ENCODE measurements at regions not wholly inside any gene's neighbourhood (a gene's known extent, or its start where the extent isn't known, plus 50 kb on each side); places are given as distances from the start of the nearest gene placed in this dataset.

DNA sequence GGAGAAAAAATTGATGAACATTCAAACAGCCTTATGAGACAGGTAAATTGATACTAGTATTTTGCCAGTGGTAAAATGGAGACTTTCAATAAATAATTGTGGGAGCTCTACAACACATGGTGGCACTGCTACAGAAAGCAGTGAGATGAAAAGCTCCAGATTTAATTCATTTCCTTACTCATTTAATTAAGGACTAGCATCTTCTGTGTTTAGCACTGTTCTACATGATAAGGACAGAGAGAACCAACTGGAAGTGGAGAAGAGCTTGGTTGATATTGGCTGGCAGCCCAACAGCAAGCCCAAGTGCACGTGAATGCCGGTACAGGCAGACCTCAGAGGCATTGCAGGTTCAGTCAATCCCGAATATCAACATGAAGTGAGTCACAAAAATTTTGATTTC is 470.4 kb upstream of the MYT1L start:
- no peak for TF ChIP-seq POLR2AphosphoS5 (IDR thresholded peaks at IDR 0.05; ENCODE audit: low read depth, low read length)
- TF ChIP-seq EZH2phosphoT487 (IDR thresholded peaks at IDR 0.05; ENCODE audit: borderline replicate concordance): no peak
- no peak for TF ChIP-seq JUND (IDR thresholded peaks at IDR 0.05)
- no peak for TF ChIP-seq REST (IDR thresholded peaks at IDR 0.05; ENCODE audit: low read depth)
- no peak for TF ChIP-seq FOSL1 (IDR thresholded peaks at IDR 0.05; ENCODE audit: low read depth)
- no peak for TF ChIP-seq EGR1 (IDR thresholded peaks at IDR 0.05; ENCODE audit: low read depth)
- TF ChIP-seq, protein P1, sequence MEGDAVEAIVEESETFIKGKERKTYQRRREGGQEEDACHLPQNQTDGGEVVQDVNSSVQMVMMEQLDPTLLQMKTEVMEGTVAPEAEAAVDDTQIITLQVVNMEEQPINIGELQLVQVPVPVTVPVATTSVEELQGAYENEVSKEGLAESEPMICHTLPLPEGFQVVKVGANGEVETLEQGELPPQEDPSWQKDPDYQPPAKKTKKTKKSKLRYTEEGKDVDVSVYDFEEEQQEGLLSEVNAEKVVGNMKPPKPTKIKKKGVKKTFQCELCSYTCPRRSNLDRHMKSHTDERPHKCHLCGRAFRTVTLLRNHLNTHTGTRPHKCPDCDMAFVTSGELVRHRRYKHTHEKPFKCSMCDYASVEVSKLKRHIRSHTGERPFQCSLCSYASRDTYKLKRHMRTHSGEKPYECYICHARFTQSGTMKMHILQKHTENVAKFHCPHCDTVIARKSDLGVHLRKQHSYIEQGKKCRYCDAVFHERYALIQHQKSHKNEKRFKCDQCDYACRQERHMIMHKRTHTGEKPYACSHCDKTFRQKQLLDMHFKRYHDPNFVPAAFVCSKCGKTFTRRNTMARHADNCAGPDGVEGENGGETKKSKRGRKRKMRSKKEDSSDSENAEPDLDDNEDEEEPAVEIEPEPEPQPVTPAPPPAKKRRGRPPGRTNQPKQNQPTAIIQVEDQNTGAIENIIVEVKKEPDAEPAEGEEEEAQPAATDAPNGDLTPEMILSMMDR (IDR thresholded peaks at IDR 0.05 in 2 of 3, conservative IDR thresholded peaks at IDR 0.05 in 1 of 3; ENCODE audit: borderline replicate concordance in 1 of 3, insufficient read depth in 1 of 3, low read depth in 2 of 3, low read length in 2 of 3): no peak
- no peak for TF ChIP-seq TCF7L2 (IDR thresholded peaks at IDR 0.05; ENCODE audit: borderline replicate concordance, extremely low read depth, insufficient read depth, insufficient read length)
- TF ChIP-seq SRF (IDR thresholded peaks at IDR 0.05; ENCODE audit: low read depth): no peak
- TF ChIP-seq SP1 (IDR thresholded peaks at IDR 0.05; ENCODE audit: low read depth): no peak
- TF ChIP-seq, protein P2, sequence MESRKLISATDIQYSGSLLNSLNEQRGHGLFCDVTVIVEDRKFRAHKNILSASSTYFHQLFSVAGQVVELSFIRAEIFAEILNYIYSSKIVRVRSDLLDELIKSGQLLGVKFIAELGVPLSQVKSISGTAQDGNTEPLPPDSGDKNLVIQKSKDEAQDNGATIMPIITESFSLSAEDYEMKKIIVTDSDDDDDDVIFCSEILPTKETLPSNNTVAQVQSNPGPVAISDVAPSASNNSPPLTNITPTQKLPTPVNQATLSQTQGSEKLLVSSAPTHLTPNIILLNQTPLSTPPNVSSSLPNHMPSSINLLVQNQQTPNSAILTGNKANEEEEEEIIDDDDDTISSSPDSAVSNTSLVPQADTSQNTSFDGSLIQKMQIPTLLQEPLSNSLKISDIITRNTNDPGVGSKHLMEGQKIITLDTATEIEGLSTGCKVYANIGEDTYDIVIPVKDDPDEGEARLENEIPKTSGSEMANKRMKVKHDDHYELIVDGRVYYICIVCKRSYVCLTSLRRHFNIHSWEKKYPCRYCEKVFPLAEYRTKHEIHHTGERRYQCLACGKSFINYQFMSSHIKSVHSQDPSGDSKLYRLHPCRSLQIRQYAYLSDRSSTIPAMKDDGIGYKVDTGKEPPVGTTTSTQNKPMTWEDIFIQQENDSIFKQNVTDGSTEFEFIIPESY (IDR thresholded peaks at IDR 0.05; ENCODE audit: extremely low read depth, insufficient replicate concordance, low read length): no peak
- TF ChIP-seq EZH2 (IDR thresholded peaks at IDR 0.05): no peak
- TF ChIP-seq ZNF274 (IDR thresholded peaks at IDR 0.05; ENCODE audit: low read depth, low read length): no peak
- no peak for TF ChIP-seq ZFX (IDR thresholded peaks at IDR 0.05)
- TF ChIP-seq ELF1 (IDR thresholded peaks at IDR 0.05; ENCODE audit: borderline replicate concordance, low read depth): no peak
- TF ChIP-seq CBX3 (IDR thresholded peaks at IDR 0.05; ENCODE audit: low read depth): no peak
- no peak for TF ChIP-seq RAD21 (IDR thresholded peaks at IDR 0.05; ENCODE audit: low read depth)
- no peak for TF ChIP-seq SIN3A (IDR thresholded peaks at IDR 0.05; ENCODE audit: low read depth)
- TF ChIP-seq, protein P3, sequence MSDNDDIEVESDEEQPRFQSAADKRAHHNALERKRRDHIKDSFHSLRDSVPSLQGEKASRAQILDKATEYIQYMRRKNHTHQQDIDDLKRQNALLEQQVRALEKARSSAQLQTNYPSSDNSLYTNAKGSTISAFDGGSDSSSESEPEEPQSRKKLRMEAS (IDR thresholded peaks at IDR 0.05): no peak
- DNase-seq (ENCODE audit: low read depth, low spot score): no peak
- RAD21 ChIA-PET (ENCODE audit: low non-redundant PET in 1 of 2, low total read pairs in 2 of 2, uncharacterized antibody in 2 of 2, unreplicated experiment in 2 of 2): no interaction called here

More for the DNA sequence above, 470.4 kb upstream of the MYT1L start:
- H3K9me2 ChIP-seq (ENCODE audit: insufficient read depth): no peaks in the 10 kb centered on the region
- no peak overlapping the region for H3K9ac ChIP-seq (ENCODE audit: low read length)
- H2AFZ ChIP-seq (ENCODE audit: low read depth, low read length, poor library complexity, severe bottlenecking): no peak overlapping the region
- no peaks in the 10 kb centered on the region for H3K9me3 ChIP-seq (ENCODE audit: control insufficient read depth in 1 of 2, insufficient read depth in 1 of 2, low read depth in 1 of 2, low read length in 2 of 2)
- no peaks in the 10 kb centered on the region for H3K36me3 ChIP-seq (ENCODE audit: control insufficient read depth in 1 of 2, insufficient read depth in 2 of 2, low read length in 2 of 2)
- no peaks in the 10 kb centered on the region for H3K4me1 ChIP-seq (ENCODE audit: control insufficient read depth in 1 of 2, insufficient read depth in 2 of 2, low read length in 2 of 2)
- no peak overlapping the region for H3K4me3 ChIP-seq (replicated peaks in 1 of 2; ENCODE audit: low read depth in 1 of 2, low read length in 2 of 2)
- no peaks in the 10 kb centered on the region for H3K79me2 ChIP-seq (ENCODE audit: insufficient read depth, low read length)
- H4K20me1 ChIP-seq (ENCODE audit: insufficient read depth): no peaks in the 10 kb centered on the region
- no peak overlapping the region for H3K4me2 ChIP-seq (ENCODE audit: low read length)
- H3K27ac ChIP-seq (ENCODE audit: low read depth, low read length): no peak overlapping the region
- ChIA-PET CTCF (no interaction called here), POLR2A (no interaction called here)
- H3K27me3 ChIP-seq (ENCODE audit: insufficient read depth, low read length): peaks cover 24% of the 10 kb centered on the region
- no TSS peak for BruUV-seq (replicated peaks)
- intact Hi-C loops (cut with micrococcal nuclease): no loop called here
- ATAC-seq: no peak

Measured in HCT116 (cell line).